Mucosa of rectum (tissue), 2 donors: ENCODE measurements at regions not wholly inside any gene's neighbourhood (a gene's known extent, or its start where the extent isn't known, plus 50 kb on each side); places are given as distances from the start of the nearest gene placed in this dataset.

Source experiments
- H3K27ac ChIP-seq, 2 donors: one replicate each; pipeline ENCODE4 v1.7.0; 2013; ENCODE audit warnings: inconsistent platforms in 2 of 2, low read depth in 2 of 2, low read length in 2 of 2
- H3K27me3 ChIP-seq, 2 donors: one replicate each; pipeline ENCODE4 v1.7.0; 2013; ENCODE audit warnings: low read length in 2 of 2; ENCODE audit not compliant: control insufficient read depth in 2 of 2, insufficient read depth in 2 of 2
- H3K36me3 ChIP-seq, 2 donors: one replicate each; pipeline ENCODE4 v1.7.0; 2013; ENCODE audit warnings: low read length in 2 of 2; ENCODE audit not compliant: control insufficient read depth in 2 of 2, insufficient read depth in 2 of 2
- H3K4me1 ChIP-seq, 2 donors: one replicate each; pipeline ENCODE4 v1.7.0; 2013; ENCODE audit warnings: low read length in 2 of 2, mild to moderate bottlenecking in 1 of 2; ENCODE audit not compliant: control insufficient read depth in 2 of 2, insufficient read depth in 2 of 2
- H3K4me3 ChIP-seq, 2 donors: one replicate each; pipeline ENCODE4 v1.7.0; 2013; ENCODE audit warnings: low read length in 2 of 2
- H3K9ac ChIP-seq, 2 donors: one replicate each; pipeline ENCODE4 v1.7.0; 2013; ENCODE audit warnings: low read length in 2 of 2, low read depth in 1 of 2, mild to moderate bottlenecking in 1 of 2
- H3K9me3 ChIP-seq, 2 donors: one replicate each; pipeline ENCODE4 v1.7.0; 2013; ENCODE audit warnings: low read length in 2 of 2; ENCODE audit not compliant: control insufficient read depth in 2 of 2
- donor health status: healthy.
- donor health status: Normal muscosa, but diverticular disease.

DNA sequence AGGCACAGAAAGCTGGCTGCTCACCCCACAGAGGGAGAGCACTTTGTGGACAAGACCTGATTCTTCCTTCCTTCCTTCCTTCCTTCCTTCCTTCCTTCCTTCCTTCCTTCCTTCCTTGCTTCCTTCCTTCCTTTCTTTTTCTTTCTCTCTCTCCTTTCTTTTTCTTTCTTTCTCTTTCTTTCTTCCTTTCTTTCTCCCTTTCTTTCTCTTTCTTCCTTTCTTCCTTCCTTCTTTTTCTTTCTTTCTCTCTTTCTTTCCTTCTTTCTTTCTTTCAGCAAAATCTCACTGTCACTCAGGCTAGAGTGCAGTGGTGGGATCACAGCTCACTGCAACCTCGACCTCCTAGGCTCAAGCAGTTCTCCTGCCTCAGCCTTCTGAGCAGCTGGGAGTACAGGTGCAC is 263.9 kb downstream of the UQCRFS1 start:
- no peaks in the 10 kb centered on the region for H3K27me3 ChIP-seq
- H3K4me1 ChIP-seq: no peaks in the 10 kb centered on the region
- H3K9ac ChIP-seq: no peak overlapping the region
- H3K4me3 ChIP-seq: no peak overlapping the region
- no peaks in the 10 kb centered on the region for H3K9me3 ChIP-seq
- no peak overlapping the region for H3K27ac ChIP-seq
- H3K36me3 ChIP-seq: no peaks in the 10 kb centered on the region

DNA sequence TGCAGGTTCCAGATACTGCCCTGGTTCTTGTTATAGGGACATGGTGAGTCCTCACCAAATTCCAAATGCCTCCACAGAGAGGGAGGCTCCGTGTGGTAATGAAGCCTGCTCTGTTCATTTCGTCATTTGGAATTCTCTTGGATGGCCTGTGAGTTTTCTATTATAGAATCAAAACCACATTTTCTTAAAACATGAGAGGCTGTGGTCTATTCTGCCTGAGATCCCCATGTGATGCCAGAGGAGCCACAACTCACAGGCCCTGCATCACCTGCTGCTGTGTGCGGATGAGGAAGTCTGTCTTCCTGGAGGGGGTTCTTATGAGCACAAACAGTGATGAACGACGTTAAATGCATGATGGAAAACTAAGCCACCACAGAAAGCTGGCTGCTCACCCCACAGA is 264.4 kb downstream of the UQCRFS1 start:
- Histone ChIP-seq H3K36me3 (no peaks in the 10 kb centered on the region), H3K27ac (no peak overlapping the region), H3K27me3 (no peaks in the 10 kb centered on the region), H3K4me1 (no peaks in the 10 kb centered on the region), H3K9me3 (no peaks in the 10 kb centered on the region), H3K4me3 (no peak overlapping the region), H3K9ac (no peak overlapping the region)

DNA sequence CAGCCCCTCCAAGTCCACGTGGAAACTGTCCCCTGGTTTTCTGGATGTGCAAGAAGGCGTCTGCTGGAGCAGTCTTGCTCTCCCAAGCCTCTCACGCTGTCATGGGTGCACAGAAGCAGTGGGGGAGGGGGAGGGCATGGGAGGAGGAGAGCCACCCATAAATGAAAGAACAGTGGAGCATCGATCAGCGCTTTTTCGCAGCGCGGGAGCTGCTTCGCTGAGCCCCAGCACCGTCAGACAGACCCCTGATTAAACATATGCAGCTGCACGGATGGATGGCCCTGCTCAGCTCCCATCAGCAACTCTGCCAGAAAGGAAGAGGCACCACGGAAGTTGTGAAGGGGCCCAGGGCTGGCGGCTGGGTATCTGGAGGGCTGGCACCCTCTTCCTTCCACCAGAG is 264.9 kb downstream of the UQCRFS1 start:
- no peaks in the 10 kb centered on the region for H3K9me3 ChIP-seq
- no peaks in the 10 kb centered on the region for H3K4me1 ChIP-seq
- H3K9ac ChIP-seq: no peak overlapping the region
- H3K27ac ChIP-seq: no peak overlapping the region
- H3K4me3 ChIP-seq: no peak overlapping the region
- H3K27me3 ChIP-seq: no peaks in the 10 kb centered on the region
- no peaks in the 10 kb centered on the region for H3K36me3 ChIP-seq

DNA sequence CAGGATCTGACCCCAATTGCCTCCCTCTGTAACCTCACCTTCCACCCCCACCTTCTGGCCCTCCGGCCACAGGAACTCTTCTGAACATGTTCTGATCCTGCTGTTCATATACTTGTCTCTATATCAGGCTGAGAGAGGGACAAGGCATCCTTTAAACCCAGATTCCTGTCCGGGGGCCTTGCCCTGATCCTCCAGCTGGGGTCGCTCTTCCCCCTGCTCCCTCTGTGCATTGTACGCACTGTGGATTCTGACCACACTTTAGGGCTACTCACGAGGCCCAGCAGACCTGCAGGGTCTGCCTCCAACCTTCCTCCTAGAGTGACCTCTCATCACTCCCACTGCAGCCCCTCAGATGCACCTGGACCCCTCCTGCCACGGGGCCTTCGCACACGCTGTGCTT is 269.3 kb downstream of the UQCRFS1 start:
- no peaks in the 10 kb centered on the region for H3K4me1 ChIP-seq
- H3K27ac ChIP-seq: no peak overlapping the region
- H3K4me3 ChIP-seq: no peak overlapping the region
- no peak overlapping the region for H3K9ac ChIP-seq
- no peaks in the 10 kb centered on the region for H3K9me3 ChIP-seq
- no peaks in the 10 kb centered on the region for H3K36me3 ChIP-seq
- H3K27me3 ChIP-seq: no peaks in the 10 kb centered on the region

DNA sequence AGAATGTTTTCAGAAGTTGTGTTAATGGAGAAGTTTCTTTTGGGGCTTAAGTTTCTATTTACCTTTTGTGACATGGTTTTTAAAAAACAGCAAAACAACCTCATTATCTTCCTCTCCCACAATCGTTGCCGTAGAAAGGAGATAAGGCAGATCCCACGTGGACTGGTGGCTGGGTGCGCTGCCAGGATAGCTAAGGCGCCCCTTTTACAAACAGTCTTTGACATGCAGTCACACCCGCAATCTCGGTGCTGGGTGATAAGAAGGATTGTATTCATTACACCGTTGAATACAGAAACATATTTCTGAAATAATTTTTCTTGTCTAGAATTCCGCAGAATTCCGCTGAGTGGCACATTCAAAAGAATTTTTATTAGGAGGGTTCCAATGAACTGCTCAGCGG is 271.1 kb downstream of the UQCRFS1 start:
- Histone ChIP-seq H3K27ac (no peak overlapping the region), H3K27me3 (no peaks in the 10 kb centered on the region), H3K4me1 (no peaks in the 10 kb centered on the region), H3K36me3 (no peaks in the 10 kb centered on the region), H3K9me3 (no peaks in the 10 kb centered on the region), H3K9ac (no peak overlapping the region), H3K4me3 (no peak overlapping the region)

DNA sequence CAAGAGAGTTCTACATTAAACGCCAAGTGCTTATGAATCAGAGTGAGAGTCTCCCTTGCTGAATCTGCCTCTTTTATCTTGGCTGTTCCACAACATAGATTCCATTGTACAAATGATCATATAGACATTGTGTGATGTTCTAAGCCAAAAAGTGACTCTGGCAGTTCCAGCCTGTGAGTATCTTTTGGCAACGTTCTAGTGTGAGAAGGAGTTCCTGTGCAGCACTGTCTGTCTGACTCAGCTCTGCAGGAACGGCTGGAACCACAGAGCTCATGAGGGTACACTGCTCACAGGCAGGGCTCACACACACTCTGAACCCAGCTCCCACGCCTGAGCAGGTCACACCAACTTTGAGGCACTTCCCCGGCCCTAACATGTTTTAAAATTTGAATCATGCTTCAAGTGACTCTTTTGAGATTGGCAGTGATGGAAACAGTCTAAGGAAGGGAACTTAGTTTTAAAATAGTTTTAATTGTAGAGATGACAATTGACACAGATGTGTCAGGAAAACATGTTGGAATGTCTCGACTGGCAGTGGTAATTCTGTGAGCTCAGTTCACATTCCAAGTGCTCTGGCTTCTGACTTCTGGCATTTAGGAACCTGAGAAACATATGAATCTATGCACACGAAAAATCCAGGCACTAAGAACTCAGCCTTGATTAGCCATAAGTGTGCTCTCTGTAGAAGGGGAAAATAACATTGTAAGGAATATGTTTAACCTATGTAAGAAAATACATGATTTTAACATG is 272.0 kb downstream of the UQCRFS1 start:
- Histone ChIP-seq H3K27ac (no peak overlapping the region), H3K4me1 (no peaks in the 10 kb centered on the region), H3K4me3 (no peak overlapping the region), H3K36me3 (no peaks in the 10 kb centered on the region), H3K9ac (no peak overlapping the region), H3K27me3 (no peaks in the 10 kb centered on the region), H3K9me3 (no peaks in the 10 kb centered on the region)

DNA sequence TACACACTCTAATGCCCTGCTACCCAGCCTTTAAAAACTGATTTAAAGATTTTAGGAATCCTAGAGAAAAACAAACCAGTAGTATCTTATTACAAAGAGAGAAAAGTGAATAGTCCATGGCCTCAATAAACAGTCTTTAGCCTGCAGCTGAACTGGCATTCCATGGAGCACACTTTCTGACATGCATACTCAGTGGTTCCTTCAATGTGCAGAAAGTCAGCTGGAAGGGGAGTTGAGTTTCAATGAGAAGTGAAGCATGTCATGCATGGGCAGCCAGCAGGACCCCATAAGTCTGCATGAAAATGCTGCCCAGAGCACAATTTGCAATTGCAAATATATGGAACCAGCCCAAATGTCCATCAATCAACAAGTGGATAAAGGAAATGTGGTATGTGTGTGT is 273.7 kb downstream of the UQCRFS1 start:
- Histone ChIP-seq H3K9me3 (no peaks in the 10 kb centered on the region), H3K27ac (no peak overlapping the region), H3K4me1 (no peaks in the 10 kb centered on the region), H3K4me3 (no peak overlapping the region), H3K36me3 (no peaks in the 10 kb centered on the region), H3K9ac (no peak overlapping the region), H3K27me3 (no peaks in the 10 kb centered on the region)

DNA sequence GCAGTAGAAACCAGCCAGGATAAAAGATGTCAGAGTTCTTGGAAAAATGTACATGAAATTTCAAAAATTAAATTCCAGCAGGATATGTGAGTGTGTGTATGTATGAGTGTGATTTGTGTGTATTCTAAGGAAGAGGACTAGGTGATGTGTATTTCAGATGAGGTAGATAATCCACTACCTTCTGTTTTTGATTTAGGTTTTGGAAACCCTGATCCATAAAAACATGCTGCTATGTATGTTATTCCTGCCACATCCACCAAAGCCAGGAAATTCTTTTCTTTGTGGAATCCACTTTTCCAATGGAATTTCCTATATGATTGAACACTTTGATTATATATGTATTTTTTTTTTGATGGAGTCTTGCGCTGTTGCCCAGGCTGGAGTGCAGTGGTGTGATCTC is 276.9 kb downstream of the UQCRFS1 start:
- H3K4me3 ChIP-seq: no peak overlapping the region
- H3K9ac ChIP-seq: no peak overlapping the region
- no peaks in the 10 kb centered on the region for H3K4me1 ChIP-seq
- H3K27ac ChIP-seq: no peak overlapping the region
- no peaks in the 10 kb centered on the region for H3K36me3 ChIP-seq
- H3K27me3 ChIP-seq: no peaks in the 10 kb centered on the region
- H3K9me3 ChIP-seq: no peaks in the 10 kb centered on the region

DNA sequence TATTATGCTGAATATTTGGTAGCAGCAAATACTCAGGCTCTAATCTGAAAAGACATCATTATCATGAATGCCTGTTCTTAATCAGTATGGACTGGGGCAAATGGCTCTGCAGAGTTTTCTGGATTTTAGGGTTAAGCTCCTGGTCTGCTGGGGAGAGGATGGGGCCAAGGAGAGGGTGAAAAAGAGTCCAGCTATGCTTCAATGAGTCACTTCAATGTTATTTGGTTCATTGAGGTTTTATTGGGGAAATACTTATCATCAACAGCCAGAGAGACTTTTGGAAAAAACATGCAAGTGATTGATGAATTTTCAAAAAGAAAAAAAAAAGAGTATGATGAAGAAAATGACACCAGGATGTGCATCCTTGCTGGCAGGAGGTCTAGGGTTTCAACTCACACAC is 278.3 kb downstream of the UQCRFS1 start:
- Histone ChIP-seq H3K9me3 (no peaks in the 10 kb centered on the region), H3K36me3 (no peaks in the 10 kb centered on the region), H3K4me1 (no peaks in the 10 kb centered on the region), H3K9ac (no peak overlapping the region), H3K27me3 (no peaks in the 10 kb centered on the region), H3K27ac (no peak overlapping the region), H3K4me3 (no peak overlapping the region)

DNA sequence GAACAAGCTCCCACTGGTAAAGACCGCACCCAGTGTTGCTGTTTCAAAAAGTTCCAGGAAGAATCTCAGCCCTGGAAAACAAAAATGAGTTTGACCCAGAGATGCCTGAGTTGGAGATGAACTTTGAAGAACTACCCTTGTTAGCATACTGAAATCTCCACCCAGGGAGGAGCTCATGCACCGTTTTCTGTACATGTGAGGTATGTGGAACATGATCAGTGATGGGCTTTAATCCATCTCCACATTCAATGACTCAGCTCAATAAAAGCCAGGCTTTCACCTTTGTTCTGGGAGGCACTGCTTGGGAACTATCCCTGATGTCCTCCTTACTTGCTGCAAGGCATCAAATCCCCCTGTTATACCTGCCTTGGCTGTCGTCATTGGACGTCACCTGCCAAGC is 279.9 kb downstream of the UQCRFS1 start:
- Histone ChIP-seq H3K4me3 (no peak overlapping the region), H3K9ac (no peak overlapping the region), H3K36me3 (no peaks in the 10 kb centered on the region), H3K27me3 (no peaks in the 10 kb centered on the region), H3K4me1 (no peaks in the 10 kb centered on the region), H3K27ac (no peak overlapping the region), H3K9me3 (no peaks in the 10 kb centered on the region)

DNA sequence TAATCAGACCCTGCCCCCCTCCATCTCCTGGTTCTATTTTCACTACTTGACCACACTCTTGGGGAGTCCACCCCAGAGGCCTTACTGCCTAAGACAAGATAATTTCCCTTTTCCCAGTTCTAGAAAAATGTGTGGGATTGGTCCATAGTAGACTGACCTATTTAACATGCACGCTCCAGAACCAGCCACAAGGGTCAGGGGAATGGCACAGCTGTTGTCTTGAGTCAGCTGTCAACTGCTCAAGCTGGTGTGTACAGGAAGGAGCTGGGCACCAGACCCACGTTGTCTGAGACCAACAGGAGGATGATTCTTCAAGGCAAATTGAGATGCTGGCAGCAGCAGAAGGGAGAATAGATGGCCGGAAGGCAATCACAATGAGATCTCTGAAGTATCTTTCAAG is 280.5 kb downstream of the UQCRFS1 start:
- Histone ChIP-seq H3K36me3 (no peaks in the 10 kb centered on the region), H3K4me1 (no peaks in the 10 kb centered on the region), H3K9me3 (no peaks in the 10 kb centered on the region), H3K9ac (no peak overlapping the region), H3K4me3 (no peak overlapping the region), H3K27ac (no peak overlapping the region), H3K27me3 (no peaks in the 10 kb centered on the region)
